IPS DF 6.9 (cell line): ENCODE measurements at regions not wholly inside any gene's neighbourhood (a gene's known extent, or its start where the extent isn't known, plus 50 kb on each side); places are given as distances from the start of the nearest gene placed in this dataset.

Experiments used
- DNase-seq: peaks from one replicate; pipeline ENCODE4 v3.0.0-alpha.2; 2013; ENCODE audit warnings: low read depth, low spot score
- H3K27ac ChIP-seq: one replicate; pipeline ENCODE4 v1.5.1; 2013; ENCODE audit warnings: low read length, control low read depth
- H3K27me3 ChIP-seq: 2 replicates; pipeline ENCODE4 v1.6.1; 2013; ENCODE audit warnings: mild to moderate bottlenecking, low read length; ENCODE audit not compliant: control insufficient read depth, insufficient read depth
- H3K36me3 ChIP-seq: 2 replicates; pipeline ENCODE4 v1.6.1; 2013; ENCODE audit warnings: low read length; ENCODE audit not compliant: control insufficient read depth, insufficient read depth
- H3K4me1 ChIP-seq: 2 replicates; pipeline ENCODE4 v1.6.1; 2013; ENCODE audit warnings: low read length; ENCODE audit not compliant: control insufficient read depth, insufficient read depth
- H3K4me3 ChIP-seq: 2 replicates; pipeline ENCODE4 v1.5.1; 2013; ENCODE audit warnings: mild to moderate bottlenecking, low read length
- H3K9me3 ChIP-seq: 2 replicates; pipeline ENCODE4 v1.6.1; 2013; ENCODE audit warnings: low read length, inconsistent platforms; ENCODE audit not compliant: control insufficient read depth, insufficient read depth
- WGBS: extraction: QIAGEN DNeasy Blood & Tissue Kit; methylation state at CpG from one replicate; pipeline ENCODE4 v1.1.7; 2013; ENCODE audit warnings: mixed read lengths, missing lambda C conversion rate; ENCODE audit not compliant: insufficient read length, insufficient coverage; 5-methylcytosine and 5-hydroxymethylcytosine counted together

- no CpG with 5 or more reads among the region's 10 CpGs for WGBS
- no peaks in the 10 kb centered on the region for H3K27me3 ChIP-seq
- no peaks in the 10 kb centered on the region for H3K36me3 ChIP-seq
- no peak for DNase-seq
- H3K4me1 ChIP-seq = no peaks in the 10 kb centered on the region
- H3K9me3 ChIP-seq = no peaks in the 10 kb centered on the region
- H3K27ac ChIP-seq = no peak overlapping the region
- H3K4me3 ChIP-seq = no peak overlapping the region
Observed at GRCh38 chr17:36752096-36752888, 150.9 kb downstream of the MRM1 start.

- no peak for DNase-seq
- Histone ChIP-seq H3K4me3 (no peak overlapping the region), H3K9me3 (no peaks in the 10 kb centered on the region), H3K4me1 (no peaks in the 10 kb centered on the region), H3K27ac (no peak overlapping the region), H3K27me3 (no peaks in the 10 kb centered on the region), H3K36me3 (no peaks in the 10 kb centered on the region)
- no CpG with 5 or more reads among the region's 10 CpGs for WGBS
Observed at GRCh38 chr17:36755586-36755985, 154.2 kb downstream of the MRM1 start.

- H3K27ac ChIP-seq = no peak overlapping the region
- no peaks in the 10 kb centered on the region for H3K36me3 ChIP-seq
- H3K4me1 ChIP-seq = no peaks in the 10 kb centered on the region; the same call in 1 of the 2 replicates
- H3K4me3 ChIP-seq = no peak overlapping the region
- no peak for DNase-seq
- WGBS = no CpG with 5 or more reads among the region's 3 CpGs
- H3K27me3 ChIP-seq = no peaks in the 10 kb centered on the region
- H3K9me3 ChIP-seq = no peaks in the 10 kb centered on the region
Observed at GRCh38 chr17:36756695-36757094, 155.3 kb downstream of the MRM1 start.

DNA sequence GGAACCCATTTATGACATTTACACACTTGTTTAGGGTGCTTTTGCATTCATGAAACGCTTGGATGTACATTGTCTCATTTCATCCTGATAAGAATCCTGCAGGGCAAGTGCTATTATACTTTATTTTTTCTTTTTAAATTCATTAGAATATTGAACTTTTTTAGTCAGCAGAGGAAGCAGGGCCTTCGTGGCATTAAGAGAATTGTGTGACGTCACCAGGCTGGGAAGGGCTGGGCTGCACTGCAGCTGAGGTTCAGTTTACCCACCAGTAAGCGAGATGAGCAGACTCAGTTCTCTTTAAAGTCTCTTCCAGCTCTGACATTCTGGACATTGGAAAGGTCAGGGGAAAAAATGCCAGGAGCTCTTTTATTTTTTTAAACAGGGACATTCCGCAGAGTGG, 159.0 kb downstream of the MRM1 start:
- Histone ChIP-seq H3K9me3 (no peaks in the 10 kb centered on the region), H3K4me3 (no peak overlapping the region), H3K4me1 (no peaks in the 10 kb centered on the region; the same call in 1 of the 2 replicates), H3K36me3 (no peaks in the 10 kb centered on the region), H3K27me3 (no peaks in the 10 kb centered on the region), H3K27ac (no peak overlapping the region)
- no peak for DNase-seq
- no CpG with 5 or more reads among the region's 5 CpGs for WGBS

DNA sequence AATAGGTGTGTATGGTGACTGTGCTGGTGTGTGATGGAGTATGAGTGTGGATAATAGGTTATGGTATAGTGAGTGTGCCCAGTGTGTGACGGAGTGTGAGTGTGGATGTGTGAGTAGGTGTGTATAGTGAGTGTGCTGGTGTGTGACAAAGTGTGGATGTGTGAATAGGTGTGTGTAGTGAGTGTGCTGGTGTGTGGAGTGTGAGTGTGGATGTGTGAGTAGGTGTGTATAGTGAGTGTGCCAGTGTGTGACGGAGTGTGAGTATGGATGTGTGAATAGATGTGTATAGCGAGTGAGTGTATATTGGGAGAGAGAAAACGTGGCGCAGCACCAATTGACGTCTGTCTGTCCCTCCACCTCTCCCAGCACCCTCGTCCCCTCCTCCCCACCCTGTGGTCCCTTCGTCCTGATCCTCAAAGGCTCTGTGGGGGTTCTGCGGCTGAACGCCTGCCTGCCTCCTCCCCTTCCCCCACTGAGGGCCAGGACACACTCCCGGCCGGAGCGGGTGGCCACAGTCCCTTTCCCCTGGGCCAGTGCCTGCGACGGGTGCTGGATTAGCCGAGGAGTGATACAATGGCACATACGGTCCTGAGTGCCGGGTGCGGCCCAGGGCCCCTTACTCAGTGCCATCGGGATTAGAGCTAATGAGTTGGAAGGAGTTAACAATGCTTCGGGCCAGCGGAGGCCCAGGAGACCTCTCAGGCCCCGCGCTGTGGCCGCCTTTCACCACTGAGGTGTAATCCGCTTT, 160.0 kb downstream of the MRM1 start:
- DNase-seq = no peak
- 90% methylated on average over 3 of the region's 26 CpGs for WGBS
- H3K4me3 ChIP-seq = no peak overlapping the region
- H3K36me3 ChIP-seq = no peaks in the 10 kb centered on the region
- no peak overlapping the region for H3K27ac ChIP-seq
- no peaks in the 10 kb centered on the region for H3K9me3 ChIP-seq
- no peaks in the 10 kb centered on the region for H3K27me3 ChIP-seq
- no peaks in the 10 kb centered on the region; the same call in 1 of the 2 replicates for H3K4me1 ChIP-seq

DNA sequence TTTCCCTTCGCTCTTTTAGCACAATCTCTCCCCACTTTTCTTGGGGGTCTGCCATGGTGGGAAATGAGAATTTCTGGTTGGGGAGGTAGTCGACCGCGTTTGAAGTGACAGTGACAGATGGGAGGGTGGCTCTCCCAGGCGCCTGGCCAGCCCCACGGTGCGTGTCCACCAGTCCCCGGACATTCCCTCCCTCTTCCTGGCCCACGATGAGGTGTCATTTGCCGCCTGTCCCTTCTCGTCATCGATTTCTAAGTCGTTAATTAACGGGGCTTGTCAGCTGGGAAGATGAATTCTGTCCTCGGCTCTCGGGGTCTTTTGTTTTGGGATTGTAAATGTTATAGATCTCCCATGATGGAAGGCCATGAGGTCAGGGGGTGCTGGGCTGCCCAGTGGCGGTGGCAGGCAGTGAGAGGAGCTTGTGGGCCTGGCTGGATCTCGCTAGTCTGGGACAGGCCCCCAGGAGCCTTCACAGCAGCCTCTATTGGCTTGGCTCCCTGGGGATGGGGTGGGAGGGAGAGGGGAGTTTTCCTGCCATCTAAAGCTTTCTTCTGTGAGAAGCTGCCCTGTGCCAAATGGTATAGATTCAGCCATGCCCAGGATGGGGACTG, 164.2 kb downstream of the MRM1 start:
- Histone ChIP-seq H3K4me1 (no peaks in the 10 kb centered on the region; the same call in none of the 2 replicates), H3K9me3 (no peaks in the 10 kb centered on the region), H3K4me3 (no peak overlapping the region), H3K27me3 (no peaks in the 10 kb centered on the region), H3K27ac (no peak overlapping the region), H3K36me3 (no peaks in the 10 kb centered on the region)
- no peak for DNase-seq
- WGBS = no CpG with 5 or more reads among the region's 18 CpGs

DNA sequence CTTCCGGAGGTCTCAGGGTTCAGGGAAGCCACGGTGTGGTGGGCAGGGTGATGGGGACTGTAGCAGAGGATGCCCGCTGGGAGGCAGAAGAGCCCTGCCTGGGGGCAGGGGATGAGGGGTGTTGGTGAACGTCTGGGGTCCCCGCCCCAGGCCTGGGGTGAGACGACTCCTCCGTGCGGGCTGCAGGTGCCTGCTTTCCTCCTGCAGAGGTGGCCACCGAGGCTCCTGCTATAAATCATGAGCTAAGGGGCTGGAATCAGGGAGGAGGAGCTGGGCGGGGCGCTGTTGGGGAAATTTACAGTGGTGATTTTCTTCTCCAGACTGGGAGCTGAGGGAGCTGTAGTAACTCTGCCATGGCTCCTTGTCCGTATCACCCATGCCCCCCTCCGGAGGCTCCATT, 167.0 kb downstream of the MRM1 start:
- Histone ChIP-seq H3K27me3 (no peaks in the 10 kb centered on the region), H3K4me3 (no peak overlapping the region), H3K36me3 (no peaks in the 10 kb centered on the region), H3K4me1 (peaks cover 7% of the 10 kb centered on the region), H3K27ac (no peak overlapping the region), H3K9me3 (no peaks in the 10 kb centered on the region)
- DNase-seq = no peak
- no CpG with 5 or more reads among the region's 13 CpGs for WGBS

- DNase-seq = peak; percentile 22
- WGBS = no CpG with 5 or more reads among the region's 4 CpGs
Observed at GRCh38 chr17:36773039-36773438, 164.2 kb upstream of the LHX1 start.

GRCh38 chr17:36777118-36777517, 160.2 kb upstream of the LHX1 start:
- Histone ChIP-seq H3K27ac (no peak overlapping the region), H3K4me3 (no peak overlapping the region), H3K27me3 (no peaks in the 10 kb centered on the region), H3K9me3 (no peaks in the 10 kb centered on the region), H3K4me1 (peaks cover 3% of the 10 kb centered on the region; the same call in 1 of the 2 replicates), H3K36me3 (no peaks in the 10 kb centered on the region)
- WGBS = no CpG with 5 or more reads among the region's 6 CpGs
- no peak for DNase-seq

More at GRCh38 chr17:36773039-36773438, 164.2 kb upstream of the LHX1 start:
- Histone ChIP-seq H3K9me3 (no peaks in the 10 kb centered on the region), H3K27me3 (no peaks in the 10 kb centered on the region), H3K4me1 (peaks cover 7% of the 10 kb centered on the region), H3K4me3 (no peak overlapping the region), H3K36me3 (no peaks in the 10 kb centered on the region), H3K27ac (no peak overlapping the region)

- no CpG with 5 or more reads among the region's 8 CpGs for WGBS
- Histone ChIP-seq H3K36me3 (no peaks in the 10 kb centered on the region), H3K4me1 (peaks cover 2% of the 10 kb centered on the region; the same call in 1 of the 2 replicates), H3K27me3 (no peaks in the 10 kb centered on the region), H3K27ac (no peak overlapping the region), H3K9me3 (no peaks in the 10 kb centered on the region), H3K4me3 (no peak overlapping the region)
- DNase-seq = no peak
Observed at GRCh38 chr17:36778448-36778847, 158.8 kb upstream of the LHX1 start.
